ENCODE measurements at regions not wholly inside any gene's neighbourhood (a gene's known extent, or its start where the extent isn't known, plus 50 kb on each side); places are given as distances from the start of the nearest gene placed in this dataset.
"Not testable (repeated sequence)": the region's sequence is repeated elsewhere in the genome, so short reads cannot be mapped to it uniquely, and the experiment has no call there.

- TF ChIP-seq CTCF, POLR2A (IDR thresholded peaks at IDR 0.05): not testable (repeated sequence)
Measured at GRCh38 chr1:226464587-226464971, 56.7 kb upstream of the PARP1 start.

Measured in heart left ventricle (tissue), 13 donors.